ENCODE measurements at regions not wholly inside any gene's neighbourhood (a gene's known extent, or its start where the extent isn't known, plus 50 kb on each side); places are given as distances from the start of the nearest gene placed in this dataset.

GRCh38 chr14:65200454-65200853 is 98.1 kb upstream of the MAX start:
- whole genome bisulfite sequencing, 5 donors, result 57 to 65% (median 63%) methylated on average over 1 of the region's 1 CpG
- no peaks in the 10 kb centered on the region for H3K9me3 ChIP-seq
- DNase-seq, result no peak
- no peak overlapping the region for H3K27ac ChIP-seq
- peaks cover 0 to 5% (median 0%) of the 10 kb centered on the region in 4 donors for H3K4me1 ChIP-seq
- H3K27me3 ChIP-seq, result no peaks in the 10 kb centered on the region
- no peaks in the 10 kb centered on the region for H3K36me3 ChIP-seq
- TF ChIP-seq POLR2A (IDR thresholded peaks at IDR 0.05) (no peak), CTCF (IDR thresholded peaks at IDR 0.05) (no peak)
- intact Hi-C loops (cut with DNase I; ENCODE audit: low total_unique reads), result no loop called here
- H3K4me3 ChIP-seq, result no peak overlapping the region

GRCh38 chr14:65203574-65203973 is 101.3 kb upstream of the MAX start:
- H3K27ac ChIP-seq, result no peak overlapping the region
- TF ChIP-seq POLR2A (IDR thresholded peaks at IDR 0.05), result no peak
- TF ChIP-seq POLR2AphosphoS5 (IDR thresholded peaks at IDR 0.05), result no peak
- TF ChIP-seq CTCF (IDR thresholded peaks at IDR 0.05), result no peak
- no peak for TF ChIP-seq EP300 (IDR thresholded peaks at IDR 0.05)
- WGBS, 5 donors, result 72 to 87% (median 86%) methylated on average over 5 of the region's 5 CpGs
- no peaks in the 10 kb centered on the region for H3K9me3 ChIP-seq
- H3K4me3 ChIP-seq, result no peak overlapping the region
- peaks cover 0 to 11% (median 0%) of the 10 kb centered on the region in 4 donors for H3K4me1 ChIP-seq
- H3K36me3 ChIP-seq, result no peaks in the 10 kb centered on the region
- no peaks in the 10 kb centered on the region for H3K27me3 ChIP-seq
- DNase-seq, result no peak
- intact Hi-C loops (cut with DNase I; ENCODE audit: low total_unique reads), result no loop called here

- Histone ChIP-seq H3K27me3 (no peaks in the 10 kb centered on the region), H3K27ac (no peak overlapping the region), H3K36me3 (no peaks in the 10 kb centered on the region), H3K4me3 (no peak overlapping the region), H3K9me3 (no peaks in the 10 kb centered on the region), H3K4me1 (peaks cover 0 to 15% (median 0%) of the 10 kb centered on the region in 4 donors)
- intact Hi-C loops (cut with DNase I; ENCODE audit: low total_unique reads), result no loop called here
- TF ChIP-seq EP300 (IDR thresholded peaks at IDR 0.05), result no peak
- WGBS, 5 donors, result 93 to 97% (median 96%) methylated on average over 5 of the region's 5 CpGs
- no peak for DNase-seq
Observed at GRCh38 chr14:65204056-65204455, 101.7 kb upstream of the MAX start.

- WGBS, 5 donors, result 73 to 88% (median 83%) methylated on average over 7 of the region's 7 CpGs
- Histone ChIP-seq H3K4me1 (peaks cover 0 to 17% (median 0%) of the 10 kb centered on the region in 4 donors), H3K36me3 (no peaks in the 10 kb centered on the region), H3K27me3 (no peaks in the 10 kb centered on the region), H3K4me3 (no peak overlapping the region), H3K27ac (no peak overlapping the region), H3K9me3 (no peaks in the 10 kb centered on the region)
- intact Hi-C loops (cut with DNase I; ENCODE audit: low total_unique reads), result no loop called here
- TF ChIP-seq CTCF (IDR thresholded peaks at IDR 0.05) (no peak), POLR2AphosphoS5 (IDR thresholded peaks at IDR 0.05) (no peak), POLR2A (IDR thresholded peaks at IDR 0.05) (no peak), EP300 (IDR thresholded peaks at IDR 0.05) (no peak)
- DNase-seq, result no peak
Observed at GRCh38 chr14:65206078-65206447, 103.7 kb upstream of the MAX start.

GRCh38 chr14:65206448-65207096 is 104.3 kb upstream of the MAX start:
- TF ChIP-seq EP300 (IDR thresholded peaks at IDR 0.05) (no peak), POLR2AphosphoS5 (IDR thresholded peaks at IDR 0.05) (no peak), CTCF (IDR thresholded peaks at IDR 0.05) (no peak), POLR2A (IDR thresholded peaks at IDR 0.05) (no peak)
- Histone ChIP-seq H3K36me3 (no peaks in the 10 kb centered on the region), H3K27ac (no peak overlapping the region), H3K9me3 (no peaks in the 10 kb centered on the region), H3K27me3 (no peaks in the 10 kb centered on the region), H3K4me1 (peaks cover 0 to 22% (median 0%) of the 10 kb centered on the region in 4 donors), H3K4me3 (no peak overlapping the region)
- intact Hi-C loops (cut with DNase I; ENCODE audit: low total_unique reads), result no loop called here
- DNase-seq, result no peak
- WGBS, 5 donors, result 73 to 88% (median 84%) methylated on average over 3 of the region's 3 CpGs
